DMS114 treated with DMSO at 0.1 percent for 48 hours (cell line): ENCODE measurements at regions not wholly inside any gene's neighbourhood (a gene's known extent, or its start where the extent isn't known, plus 50 kb on each side); places are given as distances from the start of the nearest gene placed in this dataset.

ENCODE experiments used
- DNase-seq: peaks from one replicate; lab custom pipeline; 2025; ENCODE audit not compliant: unreplicated experiment; lab: John Stamatoyannopoulos, UW

GRCh38 chr4:30281986-30282385 is 438.2 kb upstream of the PCDH7 start:
- no peak for DNase-seq

- DNase-seq: no peak
Observed at GRCh38 chr4:30283336-30283735, 436.8 kb upstream of the PCDH7 start.

GRCh38 chr4:30294295-30294694 is 425.9 kb upstream of the PCDH7 start:
- no peak for DNase-seq

- DNase-seq: no peak
Observed at GRCh38 chr4:30295652-30296051, 424.5 kb upstream of the PCDH7 start.

- no peak for DNase-seq
Observed at GRCh38 chr4:30314001-30314400, 406.2 kb upstream of the PCDH7 start.

- no peak for DNase-seq
Observed at GRCh38 chr4:30330894-30331652, 389.1 kb upstream of the PCDH7 start.

GRCh38 chr4:30341731-30342130 is 378.4 kb upstream of the PCDH7 start:
- no peak for DNase-seq

- no peak for DNase-seq
Observed at GRCh38 chr4:30350288-30350687, 369.9 kb upstream of the PCDH7 start.

- no peak for DNase-seq
Observed at GRCh38 chr4:30354605-30355004, 365.6 kb upstream of the PCDH7 start.

GRCh38 chr4:30362436-30362835 is 357.7 kb upstream of the PCDH7 start:
- no peak for DNase-seq

GRCh38 chr4:30370105-30370504 is 350.1 kb upstream of the PCDH7 start:
- DNase-seq: no peak

GRCh38 chr4:30380404-30380998 is 339.7 kb upstream of the PCDH7 start:
- DNase-seq: peak; percentile 26

- DNase-seq: no peak
Observed at GRCh38 chr4:30385650-30386049, 334.5 kb upstream of the PCDH7 start.

GRCh38 chr4:30386266-30386895 is 333.8 kb upstream of the PCDH7 start:
- no peak for DNase-seq

- DNase-seq: no peak
Observed at GRCh38 chr4:30395902-30396301, 324.3 kb upstream of the PCDH7 start.

- DNase-seq: no peak
Observed at GRCh38 chr4:30396772-30397475, 323.2 kb upstream of the PCDH7 start.

- no peak for DNase-seq
Observed at GRCh38 chr4:30399476-30399875, 320.7 kb upstream of the PCDH7 start.

- DNase-seq: no peak
Observed at GRCh38 chr4:30402276-30402675, 317.9 kb upstream of the PCDH7 start.

GRCh38 chr4:30413915-30414314 is 306.3 kb upstream of the PCDH7 start:
- DNase-seq: no peak

GRCh38 chr4:30416547-30416946 is 303.6 kb upstream of the PCDH7 start:
- no peak for DNase-seq

- DNase-seq: no peak
Observed at GRCh38 chr4:30427932-30428331, 292.2 kb upstream of the PCDH7 start.
